ENCODE measurements at regions not wholly inside any gene's neighbourhood (a gene's known extent, or its start where the extent isn't known, plus 50 kb on each side); places are given as distances from the start of the nearest gene placed in this dataset.

- DNase-seq (ENCODE audit: low read depth in 2 of 2): no peak
Measured at GRCh38 chr9:118302721-118303120, 598.5 kb downstream of the TLR4 start.

- DNase-seq (ENCODE audit: low read depth in 2 of 2): no peak
Measured at GRCh38 chr9:118303216-118303615, 599.0 kb downstream of the TLR4 start.

GRCh38 chr9:118305331-118305730 lies 601.1 kb downstream of the TLR4 start:
- DNase-seq (ENCODE audit: low read depth in 2 of 2): no peak

DNA sequence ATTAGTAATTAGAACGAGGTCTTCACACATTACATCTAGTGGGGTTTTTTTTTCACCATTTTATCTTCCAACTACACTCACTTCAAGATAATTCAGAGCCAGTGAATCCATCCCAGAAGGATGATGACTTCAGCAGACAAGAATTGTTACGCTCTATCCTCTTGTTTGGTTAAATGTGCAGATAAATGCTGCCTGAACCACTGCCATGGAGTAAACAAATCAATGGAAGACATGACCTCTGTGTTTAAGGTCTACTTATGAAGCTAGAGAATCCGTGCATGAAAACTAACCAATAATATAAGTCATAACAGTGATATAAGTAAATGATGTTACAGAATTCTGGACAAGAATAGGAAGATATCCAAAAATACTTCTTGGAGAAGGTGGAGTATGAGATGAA lies 602.6 kb downstream of the TLR4 start:
- no peak for DNase-seq (ENCODE audit: low read depth in 2 of 2)

DNA sequence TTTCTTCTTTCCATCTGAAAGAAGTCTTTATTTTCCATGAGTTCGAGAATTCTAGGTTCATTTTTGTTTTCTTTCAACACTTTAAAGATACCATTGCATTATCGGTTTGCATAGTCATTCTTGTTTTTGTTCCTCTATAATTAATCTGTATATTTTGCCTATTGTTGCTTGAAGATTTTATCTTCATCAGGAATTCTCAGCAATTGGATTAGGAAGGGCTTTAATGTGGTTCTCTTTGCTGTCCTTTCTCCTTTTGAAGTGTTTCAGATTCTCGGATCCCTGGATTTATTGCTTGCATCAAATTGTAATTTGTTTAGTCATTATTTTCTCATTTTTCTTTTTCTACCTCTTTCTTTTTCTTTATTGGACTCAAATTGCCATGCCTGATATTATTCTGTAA lies 609.8 kb downstream of the TLR4 start:
- DNase-seq (ENCODE audit: low read depth in 2 of 2): no peak

DNA sequence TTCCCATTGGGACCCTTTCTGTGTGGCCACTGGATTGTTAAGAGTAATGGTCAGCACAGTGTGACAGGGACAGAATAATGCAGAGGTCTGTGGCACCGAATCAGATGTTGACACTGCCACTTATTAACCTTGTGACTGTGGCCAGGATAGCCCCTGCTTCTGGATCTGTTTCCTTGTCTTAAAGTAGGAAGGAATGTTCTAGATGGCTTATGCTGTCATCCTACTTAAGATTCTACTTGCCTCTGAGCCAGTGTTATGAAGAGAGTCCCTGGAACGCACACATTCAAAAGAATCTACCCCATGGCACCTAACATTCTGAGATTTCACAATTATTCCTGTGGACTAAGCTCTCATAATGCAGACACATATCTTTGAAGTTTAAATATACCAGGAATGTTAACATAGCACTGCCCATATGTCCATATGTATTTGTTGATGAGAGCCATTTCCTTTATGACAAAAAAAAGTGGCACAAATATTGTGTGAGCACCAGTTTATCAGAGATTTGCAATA lies 612.7 kb downstream of the TLR4 start:
- no peak for DNase-seq (ENCODE audit: low read depth in 2 of 2)

DNA sequence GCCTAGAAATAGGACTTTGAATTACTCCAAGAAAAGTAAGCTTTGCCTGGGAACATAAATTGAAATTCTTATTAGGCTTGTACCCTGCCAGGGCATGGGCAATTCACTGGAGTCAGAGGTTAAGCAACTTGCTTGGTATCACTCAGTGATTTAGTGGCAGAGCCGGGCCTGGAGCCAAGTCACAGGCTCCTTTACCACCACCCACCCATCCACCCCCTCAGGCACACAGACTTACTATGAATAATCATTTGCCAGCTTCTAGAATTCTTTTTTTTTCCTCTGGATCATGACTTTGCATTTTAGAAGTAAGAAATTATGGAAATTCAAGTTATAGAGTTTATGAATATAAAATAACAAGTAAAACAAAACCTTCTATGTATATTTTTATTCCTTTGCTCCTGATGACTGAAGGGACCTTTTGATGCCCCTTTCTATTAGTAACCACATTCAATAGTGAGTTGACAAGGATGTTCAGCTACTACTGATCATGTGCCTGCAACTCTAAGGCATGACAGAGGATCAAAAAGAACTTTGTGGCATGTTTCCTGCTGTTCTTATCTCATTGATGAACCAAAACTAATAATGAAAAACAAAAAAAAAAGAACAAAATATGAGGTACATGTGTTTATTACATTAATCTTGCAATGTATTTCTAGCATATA lies 614.7 kb downstream of the TLR4 start:
- DNase-seq (ENCODE audit: low read depth in 2 of 2): no peak

DNA sequence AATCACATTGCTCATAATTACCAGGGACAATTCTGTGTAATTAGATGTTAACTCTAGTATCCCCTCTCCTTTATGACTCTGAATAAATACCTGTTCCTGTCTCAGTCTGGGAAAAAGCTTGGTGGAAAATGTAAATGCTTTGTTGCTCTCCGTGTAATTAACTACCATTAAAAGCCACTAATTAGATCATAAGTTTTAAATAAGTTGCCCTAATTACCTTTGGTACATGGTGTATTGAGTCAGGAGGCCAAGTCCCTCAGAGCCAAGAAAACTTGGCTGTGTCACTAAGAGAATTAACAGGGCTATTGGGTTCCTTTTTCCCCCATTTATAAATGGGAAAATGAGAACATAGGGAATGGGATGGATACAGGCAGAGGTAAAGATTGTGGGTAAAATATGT lies 617.6 kb downstream of the TLR4 start:
- DNase-seq (ENCODE audit: low read depth in 2 of 2): no peak

GRCh38 chr9:118324706-118325105 lies 620.5 kb downstream of the TLR4 start:
- no peak for DNase-seq (ENCODE audit: low read depth in 2 of 2)

GRCh38 chr9:118325757-118326156 lies 621.6 kb downstream of the TLR4 start:
- DNase-seq (ENCODE audit: low read depth in 2 of 2): no peak

DNA sequence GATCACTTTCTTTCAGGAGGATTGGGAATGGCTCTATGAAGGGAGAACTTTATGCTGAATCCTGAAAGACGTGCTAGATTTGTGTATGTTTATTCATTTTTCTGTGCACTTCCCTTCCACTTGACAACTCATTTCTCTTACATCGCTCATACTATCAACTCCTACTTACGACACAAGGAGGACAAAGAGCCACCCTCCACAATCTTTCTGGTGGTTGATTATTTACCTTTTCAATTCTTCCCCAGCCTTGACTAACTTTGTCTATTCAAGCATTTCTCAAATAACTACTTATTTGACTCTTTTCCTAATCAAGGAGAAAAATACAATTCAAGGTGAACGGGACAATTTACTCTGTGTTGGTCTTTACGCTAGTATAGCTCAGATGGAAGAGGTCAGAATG lies 622.1 kb downstream of the TLR4 start:
- DNase-seq (ENCODE audit: low read depth in 2 of 2): no peak

GRCh38 chr9:118330191-118330986 lies 626.2 kb downstream of the TLR4 start:
- DNase-seq (ENCODE audit: low read depth in 2 of 2): no peak

DNA sequence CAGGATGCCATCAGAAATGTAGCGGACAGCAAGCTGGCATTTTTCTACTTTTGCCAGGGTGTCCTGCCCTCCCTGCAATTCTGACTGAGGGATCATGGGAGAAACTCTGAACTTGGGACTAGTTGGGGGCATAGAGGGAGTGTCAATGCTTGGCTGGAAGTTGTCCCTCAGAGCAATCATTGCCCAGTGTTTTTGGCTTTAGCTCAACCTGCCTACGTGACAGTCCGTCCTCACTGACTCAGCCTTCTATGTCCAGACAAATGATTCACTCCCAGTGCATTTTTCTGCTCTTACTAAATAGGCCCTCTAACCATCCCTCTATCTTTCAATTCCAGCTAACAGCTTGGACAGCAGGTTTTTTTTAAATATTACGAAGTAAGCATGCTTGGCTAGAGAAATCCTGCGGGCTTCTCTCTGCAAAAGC lies 627.4 kb downstream of the TLR4 start:
- no peak for DNase-seq (ENCODE audit: low read depth in 2 of 2)

DNA sequence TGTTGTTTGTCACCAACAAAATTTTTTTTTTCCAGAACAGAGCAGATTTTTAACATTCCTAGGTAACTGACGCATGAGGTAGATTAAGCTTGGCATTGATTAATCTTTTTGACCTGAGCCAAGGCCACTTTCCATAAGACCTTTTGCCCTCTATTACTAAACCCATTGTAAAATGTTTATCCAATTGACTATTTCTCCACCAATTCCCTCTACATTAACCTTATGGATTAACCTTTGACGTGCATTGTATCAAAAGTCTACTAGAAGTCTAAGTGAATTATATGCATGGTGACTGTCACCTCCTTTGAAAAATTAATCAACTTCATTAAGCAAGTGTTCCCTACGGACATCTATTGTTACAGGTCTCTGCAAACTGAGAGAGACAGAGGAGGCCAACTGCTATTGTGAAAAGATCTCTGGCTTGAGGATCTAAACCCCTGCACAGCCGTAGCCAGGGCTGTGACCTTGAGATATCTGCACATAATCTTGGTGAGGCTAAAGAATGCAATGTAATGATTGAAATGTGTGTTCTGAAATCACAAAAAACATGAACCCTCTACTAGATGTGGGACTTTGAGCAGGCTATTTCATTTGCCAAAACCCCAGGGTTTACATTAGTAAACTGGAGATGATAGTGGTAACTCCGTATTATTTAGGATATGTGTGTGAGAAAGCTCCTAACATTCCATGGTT lies 632.2 kb downstream of the TLR4 start:
- DNase-seq (ENCODE audit: low read depth in 2 of 2): no peak

- DNase-seq (ENCODE audit: low read depth in 2 of 2): no peak
Measured at GRCh38 chr9:118336943-118337330, 632.7 kb downstream of the TLR4 start.

DNA sequence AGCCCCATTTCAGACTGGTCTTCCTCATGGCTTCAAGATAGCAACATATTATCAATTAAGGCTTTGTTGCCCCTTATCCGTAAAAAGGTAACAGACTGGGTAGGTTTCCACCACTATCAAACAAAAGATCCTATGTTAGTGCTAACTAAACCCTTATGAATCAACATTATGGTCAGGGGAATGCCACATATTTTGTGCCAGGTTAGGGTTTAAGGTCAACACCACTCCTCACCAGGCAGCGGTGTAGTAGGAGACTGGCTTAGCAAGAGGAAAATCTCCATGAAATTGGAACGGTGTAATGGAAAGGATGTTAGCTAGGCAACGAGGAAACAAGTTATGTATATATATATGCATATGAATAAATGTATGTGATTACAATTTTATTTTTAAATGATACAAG lies 655.8 kb downstream of the TLR4 start:
- DNase-seq (ENCODE audit: low read depth in 2 of 2): no peak

- no peak for DNase-seq (ENCODE audit: low read depth in 2 of 2)
Measured at GRCh38 chr9:118362123-118362522, 657.9 kb downstream of the TLR4 start.

- DNase-seq (ENCODE audit: low read depth in 2 of 2): no peak
Measured at GRCh38 chr9:118362596-118362995, 658.4 kb downstream of the TLR4 start.

DNA sequence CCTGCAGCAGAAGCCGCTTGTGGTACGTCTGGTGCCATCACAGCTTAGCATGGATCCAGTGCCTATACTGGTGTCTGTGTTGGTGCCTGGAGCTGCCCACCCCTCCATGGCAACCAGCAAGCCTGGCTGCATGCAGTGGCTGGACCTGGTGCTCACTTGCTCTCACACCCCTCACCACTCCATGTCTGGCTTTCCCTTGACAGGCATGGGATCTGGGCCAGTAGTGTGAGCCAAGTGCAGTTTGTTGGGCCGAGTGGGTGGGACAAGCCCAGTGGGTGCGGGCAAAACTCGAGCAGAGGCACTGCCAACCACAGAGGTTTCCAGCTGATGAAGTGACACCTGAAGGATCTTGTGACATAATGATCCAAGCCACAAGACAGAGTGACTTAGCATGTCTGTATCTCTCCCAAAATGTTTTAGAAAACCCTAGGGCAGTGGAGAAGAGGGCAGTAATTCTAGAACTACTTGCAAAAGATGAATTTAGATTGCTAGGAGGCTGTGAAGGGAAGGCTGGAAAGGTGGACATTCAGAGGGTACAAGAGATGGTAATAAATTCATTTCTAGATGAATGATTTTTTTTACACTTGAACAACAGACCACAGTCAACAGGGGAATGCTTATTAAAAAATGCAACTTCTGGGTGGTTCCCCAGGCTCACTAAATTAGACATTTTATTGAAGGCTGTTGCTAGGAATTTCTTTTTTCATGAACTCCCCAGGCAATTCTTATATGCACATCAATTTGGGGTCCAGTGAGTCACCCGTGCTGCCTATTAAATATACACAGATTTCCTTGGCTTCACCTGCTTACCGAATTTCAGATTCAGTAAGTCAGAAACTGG lies 660.3 kb downstream of the TLR4 start:
- DNase-seq (ENCODE audit: low read depth in 2 of 2): no peak

DNA sequence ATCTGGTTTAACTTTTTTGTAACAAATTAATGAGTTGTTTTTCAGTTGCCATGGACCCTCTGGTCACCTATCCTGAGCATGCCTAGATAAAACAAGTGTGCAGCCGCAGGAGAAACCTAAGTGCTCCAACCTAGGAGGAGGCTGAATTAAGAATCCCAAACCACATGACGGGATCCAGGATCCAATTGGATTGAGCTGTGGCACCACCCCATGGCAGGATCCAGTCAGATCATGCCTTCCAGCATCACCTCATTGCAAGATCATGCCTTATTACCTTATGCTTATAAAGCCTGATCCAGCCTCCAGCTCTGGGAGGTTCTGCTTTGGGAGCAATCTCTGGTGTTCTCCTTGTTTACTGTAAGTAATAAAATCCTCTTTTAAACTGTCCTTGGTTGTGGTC lies 662.0 kb downstream of the TLR4 start:
- no peak for DNase-seq (ENCODE audit: low read depth in 2 of 2)

DNA sequence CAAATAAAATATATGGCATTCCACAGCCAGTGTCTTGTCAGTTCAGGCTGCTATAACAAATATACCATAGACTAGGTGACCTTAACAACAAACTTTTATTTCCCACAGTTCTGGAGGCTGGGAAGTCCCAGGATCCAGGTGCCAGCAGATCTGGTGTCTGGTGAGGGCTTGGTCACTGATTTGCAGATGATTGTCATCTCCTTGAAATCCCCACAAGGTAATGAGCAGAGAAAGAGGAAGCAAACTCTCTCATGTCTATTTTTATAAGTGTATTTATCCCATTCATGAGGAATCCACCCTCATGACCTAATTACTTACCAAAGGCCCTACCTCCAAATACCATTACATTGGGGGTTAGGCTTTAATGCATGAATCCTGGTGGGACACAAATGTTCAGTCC lies 663.2 kb downstream of the TLR4 start:
- no peak for DNase-seq (ENCODE audit: low read depth in 2 of 2)
